GM12892 (cell line): ENCODE measurements at regions not wholly inside any gene's neighbourhood (a gene's known extent, or its start where the extent isn't known, plus 50 kb on each side); places are given as distances from the start of the nearest gene placed in this dataset.

ENCODE experiments used
- DNase-seq: peaks from one replicate; pipeline ENCODE4 v3.0.0; 2011; ENCODE audit not compliant: insufficient read length
- FAIRE-seq: peaks from 2 replicates; lab custom pipeline; 2011; peaks lifted over from hg19 to GRCh38; lab: Jason Lieb, UNC
- POLR2A ChIP-seq: IDR thresholded peaks from 2 replicates; pipeline ENCODE4 v1.6.1; 2011; ENCODE audit warnings: low read depth, low read length, control low read depth
- POLR2AphosphoS5 ChIP-seq: IDR thresholded peaks from 2 replicates; pipeline ENCODE4 v1.6.1; 2011; ENCODE audit warnings: low read depth, low read length, control low read depth
- TAF1 ChIP-seq: IDR thresholded peaks from 2 replicates; pipeline ENCODE4 v1.6.1; 2011; ENCODE audit warnings: low read depth, mild to moderate bottlenecking, control low read depth, low read length, borderline replicate concordance

- FAIRE-seq (no peak), DNase-seq (no peak)
- TF ChIP-seq TAF1 = no peak
- no peak for TF ChIP-seq POLR2A
- TF ChIP-seq POLR2AphosphoS5 = no peak
These were observed 148.1 kb upstream of the MAF start for GRCh38 chr16:79748629-79749028.

DNA sequence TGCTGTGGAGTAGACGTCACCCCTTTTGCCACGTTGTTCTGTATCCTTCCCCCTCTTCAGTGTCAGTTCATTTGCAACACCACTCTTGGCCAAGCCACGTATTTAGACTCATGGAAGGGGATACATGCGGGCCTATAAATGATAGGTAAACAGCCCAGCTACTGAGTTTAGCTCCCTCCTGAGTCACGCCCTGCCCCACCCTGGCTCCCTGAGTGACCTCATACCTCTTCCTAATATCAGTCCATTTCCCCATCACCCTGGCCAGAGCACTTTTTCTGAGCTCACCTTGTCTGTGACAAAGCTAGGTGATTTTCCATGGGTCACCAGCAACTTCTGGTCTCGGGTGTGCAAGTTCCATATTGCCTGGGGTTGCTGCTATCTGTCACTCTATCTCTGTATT lies 147.2 kb upstream of the MAF start:
- TF ChIP-seq POLR2AphosphoS5 (no peak), TAF1 (no peak), POLR2A (no peak)
- DNase-seq (no peak), FAIRE-seq (no peak)

DNA sequence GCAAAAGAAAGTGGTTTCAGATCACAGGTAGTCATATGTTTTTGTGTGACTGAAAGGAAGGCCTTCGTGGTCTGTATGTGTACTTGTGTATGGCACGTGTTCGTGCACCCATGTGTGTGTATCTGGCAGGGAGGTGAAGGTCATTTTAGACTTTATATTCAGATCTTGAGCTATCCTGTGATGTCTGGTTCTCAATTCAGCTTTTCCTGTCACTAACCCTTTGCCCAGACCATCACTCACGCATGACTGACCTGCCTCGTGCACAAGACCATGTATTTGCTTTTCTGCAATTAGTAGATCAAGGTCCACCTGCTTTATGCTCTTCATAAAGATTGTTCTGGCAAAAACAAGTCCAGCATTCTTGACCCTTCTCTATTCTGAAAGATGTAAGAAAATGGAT lies 139.7 kb upstream of the MAF start:
- no peak for TF ChIP-seq POLR2A
- no peak for TF ChIP-seq TAF1
- TF ChIP-seq POLR2AphosphoS5 = no peak
- no peak for DNase-seq
- FAIRE-seq = no peak

DNA sequence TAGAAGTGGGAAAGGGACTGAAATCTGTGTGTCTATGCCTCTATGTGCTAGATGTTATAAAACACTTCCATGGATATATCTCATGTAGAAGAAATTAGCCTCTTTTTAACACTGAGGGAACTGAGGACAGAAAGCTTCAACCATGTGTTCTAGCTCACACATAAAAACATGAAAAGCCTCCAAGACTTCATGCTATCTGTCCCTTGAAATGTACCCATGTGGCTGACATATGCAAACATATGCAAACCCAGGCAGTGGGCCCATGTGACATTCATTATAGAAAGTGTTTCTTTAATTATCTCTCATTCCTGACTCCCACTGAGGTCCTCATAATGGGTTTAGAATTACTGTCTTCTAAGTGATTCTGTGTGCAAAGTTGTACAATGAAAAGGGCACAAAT lies 134.7 kb upstream of the MAF start:
- no peak for TF ChIP-seq POLR2A
- no peak for DNase-seq
- FAIRE-seq = no peak

DNA sequence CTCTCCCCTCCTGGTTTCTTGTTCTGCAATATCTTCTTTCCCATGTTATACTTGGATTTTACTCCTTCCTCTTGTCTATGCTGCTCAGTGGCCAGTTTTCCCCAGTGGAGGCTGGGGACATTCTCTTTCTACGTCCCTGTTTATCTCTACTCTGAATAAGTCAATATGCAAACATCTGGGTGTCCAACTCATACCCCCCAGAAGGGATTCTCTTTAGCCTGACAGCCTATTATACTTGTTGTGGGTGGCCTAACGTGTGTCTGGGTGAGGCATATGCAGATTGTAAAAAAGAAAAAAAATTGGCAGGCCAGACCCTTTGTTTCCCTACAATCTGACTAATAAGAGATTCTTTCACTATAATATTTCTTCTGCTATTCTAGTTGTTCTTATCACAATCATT lies 134.2 kb upstream of the MAF start:
- DNase-seq (no peak), FAIRE-seq (no peak)
- TF ChIP-seq POLR2A = no peak
- no peak for TF ChIP-seq POLR2AphosphoS5
- TF ChIP-seq TAF1 = no peak

GRCh38 chr16:79728923-79729240 lies 128.3 kb upstream of the MAF start:
- TF ChIP-seq POLR2AphosphoS5 (no peak), TAF1 (no peak), POLR2A (no peak)
- no peak for DNase-seq
- FAIRE-seq = no peak

GRCh38 chr16:79728048-79728922 lies 127.7 kb upstream of the MAF start:
- DNase-seq (no peak), FAIRE-seq (no peak)
- TF ChIP-seq POLR2A = no peak
- no peak for TF ChIP-seq POLR2AphosphoS5
- no peak for TF ChIP-seq TAF1

- DNase-seq = no peak
- TF ChIP-seq POLR2A (no peak), POLR2AphosphoS5 (no peak), TAF1 (no peak)
- FAIRE-seq = no peak
These were observed 126.4 kb upstream of the MAF start for GRCh38 chr16:79726902-79727301.

DNA sequence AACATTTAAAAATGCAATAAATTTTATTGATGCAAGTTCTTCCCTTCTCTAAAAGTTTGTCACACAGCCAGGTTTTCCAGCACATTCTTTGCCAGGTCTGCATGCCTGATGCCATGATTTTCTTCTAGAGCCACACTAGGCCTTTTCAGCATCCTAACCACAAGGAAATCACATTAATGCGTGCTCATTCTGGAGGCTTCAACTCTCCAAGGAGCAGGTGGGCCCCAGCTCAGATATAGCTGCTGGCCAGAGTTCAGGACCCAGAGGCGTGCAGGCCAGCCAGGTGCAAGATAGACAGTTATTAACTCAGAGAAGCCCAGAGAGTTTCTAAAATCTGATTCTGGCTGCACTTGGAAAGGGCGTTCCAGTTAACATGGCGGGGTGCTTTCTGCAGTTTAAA lies 124.5 kb upstream of the MAF start:
- DNase-seq (no peak), FAIRE-seq (no peak)
- TF ChIP-seq POLR2AphosphoS5 (no peak), POLR2A (no peak), TAF1 (no peak)

DNA sequence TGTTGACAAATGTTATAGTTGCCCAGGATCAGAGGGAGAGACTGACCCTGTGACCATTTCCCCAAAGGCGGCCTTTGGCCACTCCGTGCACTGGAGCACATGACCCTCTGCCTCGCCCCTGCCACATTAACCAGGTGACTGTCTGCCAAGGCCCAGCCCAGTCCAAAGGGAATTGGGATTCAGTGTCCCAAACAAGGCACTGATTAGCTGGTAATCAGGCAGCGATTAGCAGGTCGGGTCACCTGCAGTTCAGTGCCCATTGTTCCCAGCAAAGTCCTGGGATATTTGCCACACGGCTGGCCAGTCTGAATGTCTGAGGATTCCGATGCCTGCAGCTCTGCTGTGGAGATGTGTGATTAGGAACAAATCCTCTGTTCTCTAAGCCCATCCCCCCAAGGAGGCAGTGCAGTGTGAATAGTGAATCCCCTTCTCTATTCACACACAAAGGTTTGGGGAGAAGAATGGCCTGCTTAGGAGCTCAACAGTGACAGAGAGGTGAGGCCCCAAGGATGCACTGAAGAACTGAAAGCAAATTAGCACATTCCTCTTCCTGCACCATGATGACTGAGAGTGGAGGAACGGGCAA lies 123.1 kb upstream of the MAF start:
- TF ChIP-seq POLR2A (no peak), TAF1 (no peak), POLR2AphosphoS5 (no peak)
- FAIRE-seq (no peak), DNase-seq (no peak)

DNA sequence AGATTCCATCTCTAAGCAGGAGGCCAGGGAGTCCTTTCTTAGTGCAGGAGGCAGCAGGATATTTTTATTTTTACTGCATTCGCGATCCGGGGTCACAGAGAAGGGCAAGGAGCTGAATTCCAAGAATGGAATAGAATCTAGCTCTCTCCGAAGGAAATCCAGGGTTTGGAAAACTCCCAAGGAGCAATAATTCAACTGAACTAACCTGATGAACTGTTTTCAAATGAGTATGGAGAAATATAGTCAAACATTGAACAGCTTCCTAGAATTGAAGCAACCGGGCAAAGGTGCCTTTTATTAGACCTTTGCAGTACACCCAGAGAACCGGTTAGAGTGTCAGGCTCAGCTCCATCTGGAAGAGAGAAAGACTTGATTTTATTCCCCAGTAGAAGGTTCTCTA lies 120.7 kb upstream of the MAF start:
- DNase-seq (no peak), FAIRE-seq (no peak)

DNA sequence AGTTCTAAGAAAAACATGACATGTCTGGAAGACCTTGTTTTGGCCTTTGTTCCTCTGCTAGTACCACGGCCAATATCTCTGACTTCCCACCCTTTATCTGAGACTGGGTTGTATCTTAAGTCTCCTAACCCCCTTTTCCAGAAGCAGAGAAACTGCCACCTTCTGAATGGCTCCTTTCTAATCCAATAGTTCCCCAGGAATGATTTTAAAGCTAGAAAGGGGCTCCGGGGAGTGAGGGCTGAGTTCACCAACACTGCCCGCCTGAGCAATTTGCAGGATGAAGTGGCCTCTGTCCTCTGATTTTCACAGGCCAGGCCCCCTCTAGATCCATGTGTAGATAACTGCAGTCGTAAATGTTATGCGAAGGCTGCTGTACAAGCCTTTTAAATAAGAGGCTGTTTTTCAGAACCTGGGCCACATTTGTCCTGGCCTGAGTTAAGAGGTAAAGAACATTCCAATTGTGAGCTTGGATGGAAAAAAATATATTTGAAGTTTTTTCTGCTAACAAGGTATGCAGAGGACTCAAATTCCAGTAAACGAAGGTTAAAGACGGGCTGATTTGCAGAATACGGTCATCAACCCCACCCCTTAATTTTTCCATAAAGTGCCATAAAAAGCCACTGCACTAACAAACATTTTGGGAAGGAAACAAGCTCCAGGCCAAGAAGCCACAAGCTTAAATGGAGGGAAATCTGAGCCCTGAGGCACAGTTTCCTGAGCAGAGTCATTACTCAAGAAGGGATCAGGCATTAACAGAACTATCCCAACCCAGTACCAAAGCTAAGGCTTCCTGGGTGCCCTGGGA lies 117.0 kb upstream of the MAF start:
- DNase-seq = no peak
- no peak for FAIRE-seq
- TF ChIP-seq TAF1 (no peak), POLR2A (no peak), POLR2AphosphoS5 (no peak)

More for the DNA sequence above, 120.7 kb upstream of the MAF start:
- TF ChIP-seq POLR2AphosphoS5 (no peak), TAF1 (no peak), POLR2A (no peak)
